SK-N-SH treated with all-trans-retinoic acid at 6 μM for 48 hours (cell line): ENCODE measurements at regions not wholly inside any gene's neighbourhood (a gene's known extent, or its start where the extent isn't known, plus 50 kb on each side); places are given as distances from the start of the nearest gene placed in this dataset.

Experiments used
- ATAC-seq: fragments of 200-7000 bp; cut with Tn5 transposase; 3 replicates; pipeline ENCODE4 v1.9.1; 2020; ENCODE audit warnings: mild to moderate bottlenecking, moderate library complexity
- ARNTL ChIP-seq: fragments of 450-650 bp; formaldehyde crosslinking; IDR thresholded peaks from 2 replicates; pipeline ENCODE4 v1.5.0; 2020; ENCODE audit warnings: low read depth, mild to moderate bottlenecking, moderate library complexity, borderline replicate concordance
- BACH2 ChIP-seq: fragments of 250-450 bp; sonication (Bioruptor Pico); IDR thresholded peaks from 2 replicates; pipeline ENCODE4 v1.9.0; 2021; ENCODE audit warnings: mild to moderate bottlenecking, borderline replicate concordance
- CREB5 ChIP-seq: fragments of 250-450 bp; sonication (Bioruptor Pico); IDR thresholded peaks from 2 replicates; pipeline ENCODE4 v1.5.1; 2020; ENCODE audit warnings: low read depth, mild to moderate bottlenecking, moderate library complexity
- CSDC2 ChIP-seq: fragments of 250-450 bp; sonication (Bioruptor Pico); IDR thresholded peaks from 2 replicates; pipeline ENCODE4 v1.5.0; 2020; ENCODE audit warnings: mild to moderate bottlenecking, moderate library complexity
- CSRNP3 ChIP-seq: fragments of 250-450 bp; sonication (Bioruptor Pico); IDR thresholded peaks from 2 replicates; pipeline ENCODE4 v1.5.1; 2021; ENCODE audit warnings: mild to moderate bottlenecking, moderate library complexity
- ISL1 ChIP-seq: fragments of 250-450 bp; sonication (Bioruptor Pico); IDR thresholded peaks from 2 replicates; pipeline ENCODE4 v2.1.2; 2022; ENCODE audit warnings: mild to moderate bottlenecking, moderate library complexity
- OSR1 ChIP-seq: fragments of 250-450 bp; sonication (Bioruptor Pico); IDR thresholded peaks from 2 replicates; pipeline ENCODE4 v1.8.0; 2022; ENCODE audit warnings: moderate library complexity, mild to moderate bottlenecking, inconsistent platforms
- PATZ1 ChIP-seq: fragments of 250-450 bp; sonication (Bioruptor Pico); IDR thresholded peaks from 2 replicates; pipeline ENCODE4 v1.8.0; 2020; ENCODE audit warnings: mild to moderate bottlenecking, moderate library complexity, borderline replicate concordance
- POU6F1 ChIP-seq: fragments of 250-450 bp; sonication (Bioruptor Pico); IDR thresholded peaks from 2 replicates; pipeline ENCODE4 v1.8.0; 2021; ENCODE audit warnings: low read depth, mild to moderate bottlenecking, moderate library complexity, borderline replicate concordance
- PPARA ChIP-seq: fragments of 250-450 bp; sonication (Bioruptor Pico); IDR thresholded peaks from 2 replicates; pipeline ENCODE4 v1.5.0; 2020; ENCODE audit warnings: mild to moderate bottlenecking, borderline replicate concordance
- SNAI2 ChIP-seq: fragments of 250-450 bp; sonication (Bioruptor Pico); IDR thresholded peaks from 2 replicates; pipeline ENCODE4 v1.5.0; 2020; ENCODE audit warnings: mild to moderate bottlenecking, moderate library complexity
- TOX ChIP-seq: fragments of 250-450 bp; sonication (Bioruptor Pico); IDR thresholded peaks from 2 replicates; pipeline ENCODE4 v1.8.0; 2021; ENCODE audit warnings: mild to moderate bottlenecking, moderate library complexity, borderline replicate concordance
- ZC3H10 ChIP-seq: fragments of 250-450 bp; sonication (Bioruptor Pico); IDR thresholded peaks from 2 replicates; pipeline ENCODE4 v1.5.1; 2021; ENCODE audit warnings: mild to moderate bottlenecking, moderate library complexity
- ZFP3 ChIP-seq: fragments of 250-450 bp; sonication (Bioruptor Pico); IDR thresholded peaks from 2 replicates; pipeline ENCODE4 v1.5.0; 2020; ENCODE audit warnings: mild to moderate bottlenecking, moderate library complexity
- ZFP30 ChIP-seq: fragments of 450-650 bp; formaldehyde crosslinking; IDR thresholded peaks from 2 replicates; pipeline ENCODE4 v1.5.0; 2022; ENCODE audit warnings: mild to moderate bottlenecking, moderate library complexity
- ZNF565 ChIP-seq: fragments of 450-650 bp; formaldehyde crosslinking; conservative IDR thresholded peaks from 2 replicates; pipeline ENCODE4 v1.5.0; 2020; ENCODE audit warnings: low read depth, mild to moderate bottlenecking, moderate library complexity
- ZNF70 ChIP-seq: fragments of 450-650 bp; formaldehyde crosslinking; IDR thresholded peaks from 2 replicates; pipeline ENCODE4 v1.5.0; 2020; ENCODE audit warnings: mild to moderate bottlenecking, moderate library complexity

- TF ChIP-seq BACH2 (CRISPR knock-in tag), result no peak
- no peak for TF ChIP-seq PPARA (CRISPR knock-in tag)
- no peak for TF ChIP-seq ZNF565 (CRISPR knock-in tag)
- TF ChIP-seq CSDC2 (CRISPR knock-in tag), result no peak
- TF ChIP-seq SNAI2 (CRISPR knock-in tag), result no peak
- no peak for TF ChIP-seq ZFP3 (CRISPR knock-in tag)
- TF ChIP-seq TOX (CRISPR knock-in tag), result no peak
- no peak for TF ChIP-seq ARNTL
- no peak for TF ChIP-seq CSRNP3 (CRISPR knock-in tag)
- TF ChIP-seq OSR1 (CRISPR knock-in tag), result no peak
- ATAC-seq, result no peak
These were observed 1218.8 kb upstream of the EPHA6 start for GRCh38 chr3:95595416-95596075.

- no peak for TF ChIP-seq CREB5
- TF ChIP-seq CSDC2 (CRISPR knock-in tag), result no peak
- no peak for TF ChIP-seq BACH2 (CRISPR knock-in tag)
- TF ChIP-seq POU6F1, result no peak
- TF ChIP-seq PATZ1 (CRISPR knock-in tag), result no peak
- TF ChIP-seq TOX (CRISPR knock-in tag), result no peak
- no peak for TF ChIP-seq ISL1 (CRISPR knock-in tag)
- no peak for TF ChIP-seq OSR1 (CRISPR knock-in tag)
- TF ChIP-seq ZNF565 (CRISPR knock-in tag), result no peak
- no peak for TF ChIP-seq SNAI2 (CRISPR knock-in tag)
- ATAC-seq, result no peak
These were observed 1206.5 kb upstream of the EPHA6 start for GRCh38 chr3:95607926-95608325.

GRCh38 chr3:95609411-95609810, 1205.0 kb upstream of the EPHA6 start:
- no peak for ATAC-seq
- no peak for TF ChIP-seq ZFP3 (CRISPR knock-in tag)
- TF ChIP-seq ZNF70 (CRISPR knock-in tag), result no peak
- no peak for TF ChIP-seq ZFP30 (CRISPR knock-in tag)
- no peak for TF ChIP-seq SNAI2 (CRISPR knock-in tag)
- TF ChIP-seq BACH2 (CRISPR knock-in tag), result no peak
- no peak for TF ChIP-seq OSR1 (CRISPR knock-in tag)
- no peak for TF ChIP-seq CSRNP3 (CRISPR knock-in tag)
- no peak for TF ChIP-seq ZC3H10
- no peak for TF ChIP-seq CREB5

- no peak for ATAC-seq
- TF ChIP-seq ZFP30 (CRISPR knock-in tag) (no peak), ZC3H10 (no peak), CSRNP3 (CRISPR knock-in tag) (no peak), PPARA (CRISPR knock-in tag) (no peak), ARNTL (no peak), PATZ1 (CRISPR knock-in tag) (no peak), CREB5 (no peak), BACH2 (CRISPR knock-in tag) (no peak)
These were observed 1201.8 kb upstream of the EPHA6 start for GRCh38 chr3:95612611-95613010.
